ENCODE measurements at regions not wholly inside any gene's neighbourhood (a gene's known extent, or its start where the extent isn't known, plus 50 kb on each side); places are given as distances from the start of the nearest gene placed in this dataset.

GRCh38 chr11:64455456-64456261 lies 96.7 kb downstream of the RPS6KA4 start:
- DNase-seq (no peak), ATAC-seq (no peak)

DNA sequence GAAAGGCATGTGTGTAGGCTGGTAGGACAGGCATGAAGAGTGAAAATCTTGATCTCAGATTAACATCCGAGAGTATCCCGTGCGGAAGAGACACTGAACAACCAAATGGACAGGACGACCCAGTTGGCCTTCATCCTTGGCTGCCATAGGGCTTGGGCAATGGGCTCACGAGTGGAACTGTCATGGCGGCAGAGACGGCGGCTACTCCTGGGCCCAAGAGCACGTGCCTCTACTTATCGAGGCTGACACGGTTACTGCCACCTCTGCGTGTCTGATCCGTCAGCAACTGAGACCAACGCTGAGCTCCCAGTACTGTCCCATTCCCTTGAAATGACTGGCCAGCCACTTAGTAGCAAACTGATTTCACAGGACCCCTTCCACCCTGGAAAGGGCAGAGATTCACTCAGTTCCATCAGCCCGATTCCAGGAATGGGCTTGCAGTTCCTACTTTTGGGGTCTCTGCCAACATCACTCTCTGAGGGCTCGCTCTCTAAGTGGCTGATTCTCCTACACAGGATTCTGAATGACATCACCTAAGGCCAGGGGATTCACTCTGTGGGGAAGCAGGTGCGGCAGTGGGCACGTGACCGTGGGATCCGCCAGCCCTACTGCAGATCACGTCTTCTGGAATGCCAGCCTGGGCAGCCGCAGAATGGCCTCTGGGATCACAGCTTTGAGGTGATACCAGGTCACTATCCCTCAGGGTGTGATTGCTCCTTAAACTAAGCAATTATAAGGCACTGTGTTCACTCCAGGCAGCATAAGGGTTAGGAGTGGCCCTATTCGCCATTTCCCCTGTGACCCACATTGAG lies 97.8 kb downstream of the RPS6KA4 start:
- DNase-seq, result no peak
- intact Hi-C loops (cut with micrococcal nuclease), result no loop called here
- no peak for ATAC-seq

More at GRCh38 chr11:64455456-64456261, 96.7 kb downstream of the RPS6KA4 start:
- intact Hi-C loops (cut with micrococcal nuclease), result no loop called here

- no peak for ATAC-seq
- intact Hi-C loops (cut with micrococcal nuclease), result no loop called here
Measured at GRCh38 chr11:64457416-64458010, 98.2 kb upstream of the SLC22A11 start.

GRCh38 chr11:64458997-64459396 lies 96.7 kb upstream of the SLC22A11 start:
- ATAC-seq, result no peak
- no peak for DNase-seq
- intact Hi-C loops (cut with micrococcal nuclease), result no loop called here

More at GRCh38 chr11:64457416-64458010, 98.2 kb upstream of the SLC22A11 start:
- DNase-seq, result no peak

DNA sequence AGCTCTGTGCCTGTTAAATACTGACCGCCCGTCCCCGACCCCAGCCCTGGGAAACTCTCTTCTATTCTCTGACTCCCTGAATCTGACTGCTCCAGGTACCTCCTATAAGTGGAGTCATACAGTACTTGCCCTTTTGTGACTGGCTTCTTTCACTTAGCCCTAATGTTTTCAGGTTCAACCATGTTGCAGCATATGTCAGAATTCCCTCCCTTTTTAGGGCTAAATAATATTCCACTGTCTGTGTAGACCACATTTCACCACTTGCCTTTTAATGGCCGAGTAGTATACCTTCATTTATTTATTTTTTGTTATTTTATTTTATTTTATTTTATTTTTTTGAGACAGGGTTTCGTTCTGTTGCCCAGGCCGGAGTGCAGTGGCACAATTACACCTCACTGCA lies 96.1 kb upstream of the SLC22A11 start:
- intact Hi-C loops (cut with micrococcal nuclease), result no loop called here
- ATAC-seq, result no peak
- no peak for DNase-seq

GRCh38 chr11:64461081-64461480 lies 94.7 kb upstream of the SLC22A11 start:
- ATAC-seq (no peak), DNase-seq (no peak)
- intact Hi-C loops (cut with micrococcal nuclease), result no loop called here

DNA sequence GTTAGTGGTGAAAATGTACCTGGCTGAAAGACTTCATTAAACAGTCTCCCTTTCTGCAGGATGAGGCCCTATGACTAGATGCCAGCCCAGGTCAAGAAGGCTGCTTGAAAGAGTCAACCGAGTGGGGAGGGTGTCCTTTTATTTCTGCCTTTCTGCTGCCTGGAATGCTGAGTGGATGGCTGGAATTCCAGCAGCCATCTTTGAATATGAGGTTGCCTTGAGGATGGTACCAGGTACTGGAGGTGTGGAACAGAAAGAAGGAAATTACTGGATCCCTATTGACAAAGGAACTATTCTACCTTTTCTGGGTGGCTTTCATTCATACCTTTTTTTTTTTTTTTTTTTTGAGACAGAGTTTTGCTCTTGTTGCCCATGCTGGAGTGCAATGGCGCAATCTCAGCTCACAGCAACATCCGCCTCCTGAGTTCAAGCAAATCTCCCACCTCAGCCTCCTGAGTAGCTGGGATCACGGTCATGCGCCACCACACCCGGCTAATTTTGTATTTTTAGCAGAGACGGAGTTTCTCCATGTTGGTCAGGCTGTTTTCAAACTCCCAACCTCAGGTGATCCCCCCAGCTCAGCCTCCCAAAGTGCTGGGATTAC lies 89.5 kb upstream of the SLC22A11 start:
- ATAC-seq (no peak), DNase-seq (no peak)
- intact Hi-C loops (cut with micrococcal nuclease), result no loop called here

DNA sequence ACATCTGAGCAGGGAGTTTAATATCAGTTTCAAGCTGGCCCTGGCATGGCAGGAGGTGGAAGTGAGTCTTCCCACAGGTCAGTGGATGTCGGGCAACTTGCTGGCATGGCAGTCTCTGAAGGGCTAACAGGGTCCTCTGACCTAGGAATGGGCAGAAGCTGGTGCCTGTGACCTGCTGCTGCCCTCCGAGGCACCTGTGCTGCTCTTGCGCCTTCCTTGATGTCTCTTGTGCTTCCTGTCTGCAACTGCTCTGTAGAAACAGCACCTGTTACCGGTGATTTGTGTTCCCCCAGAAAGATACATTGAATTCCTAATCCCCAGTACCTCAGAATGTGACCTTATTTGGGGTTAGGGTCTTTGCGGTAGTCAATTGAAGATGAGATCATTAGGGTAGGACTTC lies 86.5 kb upstream of the SLC22A11 start:
- intact Hi-C loops (cut with micrococcal nuclease), result no loop called here
- DNase-seq (no peak), ATAC-seq (no peak)

- intact Hi-C loops (cut with micrococcal nuclease), result no loop called here
- ATAC-seq (no peak), DNase-seq (no peak)
Measured at GRCh38 chr11:64472593-64473455, 82.9 kb upstream of the SLC22A11 start.

DNA sequence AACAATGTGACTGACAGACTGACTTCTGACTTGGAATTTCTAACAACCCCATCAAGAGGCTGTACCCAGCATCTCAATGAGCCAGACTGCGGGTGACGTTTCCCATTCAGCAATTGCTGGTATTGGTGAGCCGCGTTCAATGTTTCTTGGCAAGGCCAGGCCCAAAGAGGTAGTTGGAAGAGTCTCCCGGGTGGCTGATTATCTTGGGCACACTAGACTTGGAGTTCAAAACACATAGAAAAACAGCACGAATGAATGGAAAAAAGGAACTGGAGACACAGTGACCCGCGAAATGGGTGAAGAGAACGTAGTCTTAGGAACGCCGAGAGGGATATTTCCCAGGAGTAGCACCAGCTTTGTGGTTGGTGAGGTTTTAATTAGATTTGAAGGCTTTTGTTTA lies 81.1 kb upstream of the SLC22A11 start:
- no peak for DNase-seq
- intact Hi-C loops (cut with micrococcal nuclease), result no loop called here
- ATAC-seq, result no peak

- DNase-seq (no peak), ATAC-seq (no peak)
- intact Hi-C loops (cut with micrococcal nuclease), result no loop called here
Measured at GRCh38 chr11:64475145-64475544, 80.6 kb upstream of the SLC22A11 start.

DNA sequence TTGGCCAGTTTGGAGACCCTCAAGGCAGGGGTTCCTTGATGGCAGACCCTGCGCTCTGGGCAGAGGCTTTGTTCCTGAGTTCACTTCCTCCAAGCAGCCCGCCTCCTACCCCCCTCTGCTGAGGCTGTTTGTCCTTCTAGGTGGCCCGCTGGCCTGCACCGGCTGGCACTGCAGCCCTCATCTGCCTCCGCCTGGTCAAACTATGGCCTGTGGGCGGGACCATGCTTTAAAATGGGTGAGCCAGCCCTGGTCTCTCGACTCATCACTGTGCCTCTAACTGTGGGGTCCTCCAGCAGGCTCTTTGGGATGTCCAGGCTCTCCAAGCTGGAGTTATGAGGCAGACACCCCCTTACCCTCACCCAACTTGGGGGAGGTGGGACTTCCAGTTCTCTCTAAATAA lies 78.9 kb upstream of the SLC22A11 start:
- no peak for ATAC-seq
- intact Hi-C loops (cut with micrococcal nuclease), result no loop called here
- DNase-seq, result no peak

- ATAC-seq, result no peak
- no peak for DNase-seq
- intact Hi-C loops (cut with micrococcal nuclease), result no loop called here
Measured at GRCh38 chr11:64477675-64478074, 78.1 kb upstream of the SLC22A11 start.

DNA sequence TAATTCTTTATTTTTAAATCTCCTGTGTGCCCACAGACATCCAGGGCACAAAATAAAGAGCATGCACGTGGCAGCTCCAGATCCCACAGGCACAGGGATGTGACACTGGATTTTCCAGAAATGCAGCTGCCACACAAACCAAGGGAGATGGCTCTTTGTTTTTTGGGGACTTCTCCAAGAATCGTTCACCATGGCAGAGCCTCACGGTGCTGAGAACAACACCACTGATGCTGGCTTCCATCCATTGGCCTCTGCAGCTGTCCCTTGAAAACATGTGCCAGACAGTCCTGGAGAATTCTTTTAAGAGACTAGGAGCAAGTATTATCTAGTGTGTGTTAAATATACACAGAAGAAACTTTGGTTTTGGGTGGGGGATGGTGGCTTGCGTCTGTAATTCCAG lies 73.2 kb upstream of the SLC22A11 start:
- ATAC-seq (no peak), DNase-seq (no peak)
- intact Hi-C loops (cut with micrococcal nuclease), result no loop called here

DNA sequence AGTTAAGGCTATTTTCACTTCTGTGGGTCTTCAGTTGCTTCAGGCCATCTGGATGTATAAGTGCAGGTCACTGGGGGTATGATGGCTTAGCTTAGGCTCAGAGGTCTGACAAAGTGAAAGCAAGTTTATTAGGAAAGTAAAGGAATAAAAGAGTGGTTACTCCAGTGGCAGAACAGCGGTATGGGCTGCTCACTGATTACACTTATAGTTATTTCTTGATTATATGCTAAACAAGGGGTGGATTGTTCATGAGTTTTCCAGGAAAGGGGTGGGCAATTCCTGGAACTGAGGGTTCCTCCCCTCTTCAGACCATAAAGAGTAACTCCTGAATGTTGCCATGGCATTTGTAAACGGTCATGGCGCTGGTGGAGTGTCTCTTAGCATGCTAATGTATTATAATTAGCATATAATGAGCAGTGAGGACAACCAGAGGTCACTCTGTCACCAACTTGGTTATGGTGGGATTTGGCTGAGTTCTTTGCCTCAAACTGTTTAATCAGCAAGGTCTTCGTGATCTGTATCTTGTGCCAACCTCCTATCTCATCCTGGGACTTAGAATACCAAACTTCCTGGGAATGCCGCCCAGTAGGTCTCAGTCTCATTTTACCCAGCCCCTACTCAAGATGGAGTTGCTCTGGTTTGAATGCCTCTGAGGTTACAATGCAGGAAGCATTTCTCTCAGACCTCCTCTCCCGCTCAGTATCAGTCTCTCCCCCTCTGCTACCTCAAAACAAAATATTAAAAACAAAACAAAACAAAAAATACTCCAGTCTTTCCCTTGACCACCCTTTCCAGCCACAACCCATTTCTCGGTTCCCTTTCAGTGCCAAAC lies 71.3 kb upstream of the SLC22A11 start:
- intact Hi-C loops (cut with micrococcal nuclease), result no loop called here
- no peak for ATAC-seq

DNA sequence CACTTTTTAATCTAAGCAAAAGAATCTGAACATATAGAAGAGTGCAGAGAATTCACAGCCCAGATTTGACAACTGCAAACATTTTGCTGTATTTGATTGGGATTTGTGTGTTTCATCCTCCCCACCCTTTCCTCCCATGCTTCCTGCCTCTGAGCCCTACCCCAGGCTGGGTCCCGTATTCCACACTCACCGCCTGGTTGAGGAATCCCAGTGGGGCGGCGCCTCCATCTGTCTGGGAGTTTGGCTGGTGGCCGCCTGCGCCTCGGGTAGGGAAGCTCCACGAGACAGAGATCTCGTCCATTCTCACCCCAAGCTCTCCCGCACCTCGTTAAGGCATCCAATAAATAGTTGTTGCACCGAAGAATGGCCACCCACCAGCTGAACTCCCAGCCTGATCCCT lies 70.7 kb upstream of the SLC22A11 start:
- ATAC-seq, result no peak
- no peak for DNase-seq
- intact Hi-C loops (cut with micrococcal nuclease), result no loop called here

More for the DNA sequence above, 71.3 kb upstream of the SLC22A11 start:
- no peak for DNase-seq

GRCh38 chr11:64489831-64490441 lies 65.8 kb upstream of the SLC22A11 start:
- peak; percentile 63 for DNase-seq
- ATAC-seq, result peak; percentile 57
- intact Hi-C loops (cut with micrococcal nuclease), result no loop called here
